ENCODE measurements at regions not wholly inside any gene's neighbourhood (a gene's known extent, or its start where the extent isn't known, plus 50 kb on each side); places are given as distances from the start of the nearest gene placed in this dataset.

GRCh38 chr2:144595279-144595678 is 75.4 kb upstream of the ZEB2 start:
- H3K27me3 Mint-ChIP-seq, result no peaks in the 10 kb centered on the region
- no peak for DNase-seq (ENCODE audit: low spot score, unreplicated experiment)
- H3K36me3 Mint-ChIP-seq (ENCODE audit: insufficient read depth), result no peaks in the 10 kb centered on the region
- H3K4me3 Mint-ChIP-seq (ENCODE audit: low read depth), result no peak overlapping the region
- peaks cover 11% of the 10 kb centered on the region for H3K4me1 Mint-ChIP-seq (ENCODE audit: low read depth)
- H3K27ac Mint-ChIP-seq, result no peak overlapping the region
- H3K9me3 Mint-ChIP-seq (ENCODE audit: low read depth), result peaks cover 4% of the 10 kb centered on the region
- no peak for TF ChIP-seq CTCF (IDR thresholded peaks at IDR 0.05; ENCODE audit: unreplicated experiment)

GRCh38 chr2:144593803-144594202 is 73.9 kb upstream of the ZEB2 start:
- H3K27ac Mint-ChIP-seq, result no peak overlapping the region
- no peak overlapping the region for H3K4me3 Mint-ChIP-seq (ENCODE audit: low read depth)

GRCh38 chr2:144592500-144593256 is 72.8 kb upstream of the ZEB2 start:
- no peak for DNase-seq (ENCODE audit: low spot score, unreplicated experiment)
- Mint-ChIP-seq H3K4me3 (ENCODE audit: low read depth) (no peak overlapping the region), H3K27ac (no peak overlapping the region), H3K27me3 (no peaks in the 10 kb centered on the region), H3K4me1 (ENCODE audit: low read depth) (peaks cover 11% of the 10 kb centered on the region), H3K36me3 (ENCODE audit: insufficient read depth) (no peaks in the 10 kb centered on the region), H3K9me3 (ENCODE audit: low read depth) (peaks cover under 1% of the 10 kb centered on the region)
- no peak for TF ChIP-seq CTCF (IDR thresholded peaks at IDR 0.05; ENCODE audit: unreplicated experiment)

More at GRCh38 chr2:144593803-144594202, 73.9 kb upstream of the ZEB2 start:
- DNase-seq (ENCODE audit: low spot score, unreplicated experiment), result no peak
- H3K9me3 Mint-ChIP-seq (ENCODE audit: low read depth), result peaks cover 4% of the 10 kb centered on the region
- no peaks in the 10 kb centered on the region for H3K36me3 Mint-ChIP-seq (ENCODE audit: insufficient read depth)
- no peaks in the 10 kb centered on the region for H3K27me3 Mint-ChIP-seq
- peaks cover 11% of the 10 kb centered on the region for H3K4me1 Mint-ChIP-seq (ENCODE audit: low read depth)
- no peak for TF ChIP-seq CTCF (IDR thresholded peaks at IDR 0.05; ENCODE audit: unreplicated experiment)

GRCh38 chr2:144587306-144587705 is 67.4 kb upstream of the ZEB2 start:
- Mint-ChIP-seq H3K4me1 (ENCODE audit: low read depth) (peaks cover 11% of the 10 kb centered on the region), H3K36me3 (ENCODE audit: insufficient read depth) (no peaks in the 10 kb centered on the region), H3K27me3 (peaks cover 12% of the 10 kb centered on the region), H3K9me3 (ENCODE audit: low read depth) (no peaks in the 10 kb centered on the region), H3K27ac (no peak overlapping the region), H3K4me3 (ENCODE audit: low read depth) (no peak overlapping the region)
- DNase-seq (ENCODE audit: low spot score, unreplicated experiment), result no peak
- TF ChIP-seq CTCF (IDR thresholded peaks at IDR 0.05; ENCODE audit: unreplicated experiment), result no peak

- Mint-ChIP-seq H3K4me3 (ENCODE audit: low read depth) (no peak overlapping the region), H3K27ac (no peak overlapping the region), H3K4me1 (ENCODE audit: low read depth) (peaks cover 18% of the 10 kb centered on the region), H3K36me3 (ENCODE audit: insufficient read depth) (no peaks in the 10 kb centered on the region), H3K9me3 (ENCODE audit: low read depth) (no peaks in the 10 kb centered on the region), H3K27me3 (peaks cover 12% of the 10 kb centered on the region)
- no peak for TF ChIP-seq CTCF (IDR thresholded peaks at IDR 0.05; ENCODE audit: unreplicated experiment)
- DNase-seq (ENCODE audit: low spot score, unreplicated experiment), result no peak
Measured at GRCh38 chr2:144586476-144586875, 66.6 kb upstream of the ZEB2 start.

Measured in progenitor cell of endocrine pancreas (in vitro differentiated cells).